Activated CD4-positive, CD25-positive, alpha-beta regulatory T cell treated with anti-CD3 and anti-CD28 coated beads, Interleukin-2, amount 50 U/mL, for 72 hours (primary cell): ENCODE measurements at regions not wholly inside any gene's neighbourhood (a gene's known extent, or its start where the extent isn't known, plus 50 kb on each side); places are given as distances from the start of the nearest gene placed in this dataset.

Experiments
- DNase-seq: peaks from one replicate; pipeline ENCODE4 v3.0.0; 2021

DNA sequence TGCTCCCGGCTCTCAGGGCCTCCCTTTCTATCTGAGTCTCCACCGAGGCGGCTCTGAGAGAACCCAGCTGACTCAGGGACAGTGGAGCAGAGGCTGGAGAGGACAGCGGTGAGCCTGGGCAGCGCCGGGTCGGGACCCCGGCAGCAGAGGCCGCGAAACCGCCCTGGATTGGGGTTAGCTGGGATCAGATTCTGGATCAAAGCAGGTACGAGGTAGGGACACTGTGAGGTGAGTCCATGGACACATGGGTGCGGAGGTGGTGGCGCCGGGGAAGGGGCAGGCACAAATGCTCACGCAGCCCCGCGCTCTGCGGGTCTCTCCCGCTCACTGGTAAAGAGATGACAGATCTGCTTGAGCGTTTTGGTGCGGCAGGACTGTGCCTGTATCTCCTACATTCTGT lies 146.4 kb upstream of the GGTLC1 start:
- DNase-seq: no peak

DNA sequence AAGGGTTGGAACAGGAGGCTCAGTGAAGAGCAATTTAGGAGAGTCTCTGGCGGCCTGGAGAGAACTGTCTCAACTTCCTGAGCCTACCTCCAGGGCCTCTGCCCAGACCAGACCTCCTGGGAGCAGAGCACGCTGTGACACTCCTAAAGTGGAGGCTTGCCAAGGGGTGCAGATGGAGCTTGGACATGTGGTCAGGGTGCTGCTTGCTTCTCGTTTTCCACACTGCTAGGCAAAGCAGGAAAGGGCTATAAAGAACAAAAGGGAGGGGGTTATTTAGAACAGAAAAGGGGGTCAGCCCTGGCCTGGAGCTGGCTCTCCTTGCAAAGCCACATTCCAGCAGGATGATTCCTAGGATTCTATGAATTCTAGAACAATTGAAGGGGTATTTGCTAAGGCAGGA lies 145.7 kb upstream of the GGTLC1 start:
- no peak for DNase-seq

DNA sequence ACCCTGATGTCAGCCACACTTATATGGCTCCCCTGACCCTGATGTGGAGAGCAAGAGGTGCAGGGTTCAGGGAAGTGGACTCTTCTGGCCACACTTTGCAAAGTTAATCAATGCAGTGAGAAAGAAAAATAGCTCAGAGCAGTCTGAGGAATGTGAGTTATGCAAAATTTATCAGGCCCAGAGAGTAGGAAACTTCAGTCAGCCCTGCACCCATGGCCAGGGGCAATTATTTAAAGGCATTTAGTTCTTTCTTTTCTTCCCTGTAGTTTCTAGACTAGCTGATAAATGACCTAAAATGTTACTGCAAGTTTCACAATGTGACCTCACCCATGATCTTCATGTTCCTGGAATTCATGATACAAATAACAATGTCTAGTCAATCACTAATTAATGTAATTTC lies 143.7 kb upstream of the GGTLC1 start:
- no peak for DNase-seq

DNA sequence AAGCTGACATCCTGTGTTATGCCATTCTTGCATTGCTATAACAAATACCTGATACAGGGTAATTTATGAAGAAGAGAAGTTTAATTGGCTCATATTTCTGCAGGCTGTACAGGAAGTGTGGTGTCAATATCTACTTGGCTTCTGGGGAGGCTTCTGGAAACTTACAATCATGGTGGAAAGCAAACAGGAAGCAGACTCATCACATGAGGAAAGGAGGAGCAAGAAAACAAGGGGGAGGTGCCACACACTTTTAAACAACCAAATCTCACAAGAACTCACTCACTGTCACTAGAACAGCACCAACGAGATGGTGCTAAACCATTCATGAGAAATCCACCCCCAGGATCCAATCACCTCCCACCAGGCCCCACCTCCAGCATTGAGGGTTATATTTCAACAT lies 143.1 kb upstream of the GGTLC1 start:
- DNase-seq: no peak

DNA sequence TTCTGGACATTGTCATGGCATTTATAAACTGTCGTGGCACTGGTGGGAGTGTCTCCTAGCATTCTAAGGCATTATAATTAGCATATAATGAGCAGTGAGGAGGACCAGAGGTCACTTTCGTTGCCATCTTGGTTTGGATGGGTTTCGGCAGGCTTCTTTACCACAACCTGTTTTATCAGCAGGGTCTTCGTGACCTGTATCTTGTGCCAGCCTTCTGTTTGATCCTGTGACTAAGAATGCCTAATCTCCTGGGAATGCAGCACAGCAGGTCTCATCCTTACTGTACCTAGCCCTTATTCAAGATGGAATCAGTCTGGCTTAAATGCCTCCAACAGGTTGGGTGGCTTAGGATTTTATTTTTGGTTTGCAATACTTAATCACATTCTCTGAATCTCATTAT lies 142.7 kb upstream of the GGTLC1 start:
- DNase-seq: no peak

DNA sequence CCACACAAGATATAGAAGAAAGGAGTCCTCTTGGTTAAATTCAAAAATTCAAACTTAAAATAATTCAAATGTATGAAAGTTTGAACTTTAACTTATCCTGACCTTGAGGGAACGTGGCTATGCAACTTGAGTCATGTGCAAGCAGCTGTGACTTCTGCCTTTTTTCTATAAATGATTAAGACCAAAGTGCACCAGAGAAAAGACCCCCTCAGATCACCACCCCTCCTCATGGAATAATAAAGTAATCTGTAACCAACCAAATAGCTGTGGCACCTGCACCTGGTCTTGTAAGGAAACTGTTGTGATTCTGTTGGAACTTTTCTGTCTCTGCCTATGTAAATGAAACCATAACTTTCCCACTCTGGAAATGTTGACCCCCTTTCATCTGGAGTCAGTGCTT lies 141.1 kb upstream of the GGTLC1 start:
- DNase-seq: no peak

DNA sequence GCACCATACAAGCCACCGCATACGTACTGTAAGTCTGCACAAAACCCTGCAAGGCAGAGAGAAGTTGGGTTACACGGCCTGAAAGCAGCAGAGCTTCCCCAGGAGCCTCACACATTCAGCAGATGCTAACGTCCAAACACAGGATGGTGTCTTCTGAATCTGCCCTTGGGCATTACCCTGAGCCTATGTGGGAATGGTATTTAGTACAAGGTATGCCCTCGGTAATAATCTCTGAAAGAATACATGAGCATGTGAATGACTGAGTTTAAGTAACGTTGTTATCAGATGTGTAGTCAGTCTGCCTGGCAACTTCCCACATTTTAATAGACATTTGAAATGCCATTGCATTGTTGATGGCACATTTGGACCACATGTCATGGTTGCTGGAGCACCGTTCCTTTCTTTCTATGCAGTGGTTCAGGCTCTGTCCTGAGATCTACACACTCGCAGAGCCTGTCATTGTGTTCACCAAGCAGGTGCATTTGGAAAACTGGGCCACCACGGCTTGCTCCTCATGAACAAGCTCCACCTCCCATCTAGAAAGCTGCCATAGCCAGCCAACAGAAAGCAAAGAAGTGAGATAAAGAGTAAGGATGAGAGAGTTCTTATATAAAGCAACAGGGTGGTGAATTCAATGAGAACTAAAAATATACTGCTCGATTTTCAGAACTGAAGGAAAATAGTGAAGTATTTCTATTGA lies 136.5 kb upstream of the GGTLC1 start:
- no peak for DNase-seq

DNA sequence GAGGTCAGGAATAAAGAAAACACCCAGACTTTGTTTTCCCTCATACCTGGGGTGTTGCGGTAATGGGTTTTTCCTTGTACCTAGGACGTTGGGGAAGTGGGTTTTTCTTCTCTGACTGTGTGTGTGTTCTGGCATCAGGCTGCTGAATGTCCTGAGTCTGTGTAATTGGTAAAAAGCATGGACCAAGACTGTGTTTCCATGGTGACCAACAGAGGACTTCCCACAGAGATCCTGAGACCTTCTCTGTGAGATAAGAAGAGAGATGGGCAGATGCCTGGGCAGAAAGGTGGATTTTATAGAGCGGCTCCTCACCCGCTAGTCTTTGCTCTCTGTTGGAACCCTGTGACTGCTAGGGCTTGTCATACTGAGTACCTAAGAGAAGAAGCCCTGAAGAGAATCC lies 135.4 kb upstream of the GGTLC1 start:
- DNase-seq: no peak

DNA sequence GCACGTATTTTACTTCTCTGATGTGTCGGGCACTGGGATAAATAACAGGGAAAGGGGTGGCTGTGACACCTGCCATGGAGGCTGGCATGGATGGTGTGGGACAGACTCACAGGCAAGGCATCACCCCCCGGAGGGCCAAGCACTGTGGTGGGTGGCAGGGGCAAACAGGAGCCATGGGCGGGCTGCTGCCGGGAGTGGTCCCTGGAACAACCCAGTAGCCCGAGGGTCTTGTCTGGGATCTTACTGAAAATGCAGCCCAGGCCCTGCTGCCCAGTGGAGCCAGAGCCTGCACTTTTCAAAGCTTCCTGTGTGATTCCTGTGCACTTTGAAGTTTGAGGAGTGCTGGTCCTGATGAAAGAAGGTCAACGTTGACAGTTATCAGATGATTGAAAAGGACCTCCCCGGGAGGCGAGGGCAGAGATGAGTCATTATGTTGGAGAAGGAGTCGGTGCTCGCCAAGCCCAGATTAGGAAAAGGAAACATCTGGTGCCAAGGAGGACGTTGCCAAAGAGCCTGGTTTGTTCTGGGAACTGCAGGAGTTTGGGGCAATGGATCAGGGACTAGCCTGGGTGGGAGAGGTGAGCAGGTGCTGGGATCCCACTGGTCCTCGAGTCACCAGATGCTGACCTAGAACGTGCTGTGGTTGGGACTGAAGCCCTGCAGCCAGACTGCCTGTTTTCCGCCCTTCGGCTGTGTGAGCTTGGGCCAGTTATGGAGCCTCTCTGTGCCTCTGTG lies 130.0 kb upstream of the GGTLC1 start:
- no peak for DNase-seq

DNA sequence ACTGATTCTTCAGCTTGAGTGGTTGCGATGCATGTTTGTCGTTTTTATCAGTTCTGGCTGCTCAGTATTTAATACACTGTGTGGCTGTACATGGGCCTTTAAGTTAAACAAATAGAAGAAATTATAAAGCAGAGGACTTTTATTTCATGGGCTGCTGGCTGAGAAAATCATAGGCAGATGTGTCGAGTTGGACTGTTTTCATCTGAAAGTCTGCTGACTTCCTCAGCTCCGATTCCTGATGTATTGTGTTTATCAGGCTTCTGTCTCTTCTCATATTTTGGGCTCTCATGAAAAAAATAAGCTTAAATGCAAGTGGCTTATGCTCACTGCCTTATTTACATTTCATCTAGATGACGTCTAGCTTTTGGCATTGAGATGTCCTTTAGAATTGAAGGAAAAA lies 129.5 kb upstream of the GGTLC1 start:
- no peak for DNase-seq

DNA sequence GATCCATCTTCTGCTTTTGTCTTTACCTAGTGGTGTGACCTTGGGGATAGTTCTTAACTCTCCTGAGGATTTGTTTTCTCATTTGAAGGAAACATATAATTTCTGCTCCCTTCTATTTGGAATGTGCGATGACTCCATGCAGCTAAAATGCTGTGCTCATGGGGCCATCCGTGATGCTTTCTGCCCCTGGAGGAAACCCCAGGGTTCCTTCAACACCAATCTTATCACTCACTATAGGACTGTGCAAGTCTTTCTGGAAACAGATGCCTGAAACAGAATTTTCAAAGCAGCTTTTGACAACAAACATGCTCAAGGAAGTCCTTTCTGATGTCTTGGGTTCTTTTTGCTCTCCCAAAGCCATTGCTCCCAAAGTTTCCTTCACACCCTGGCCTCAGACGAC lies 128.8 kb upstream of the GGTLC1 start:
- DNase-seq: no peak

DNA sequence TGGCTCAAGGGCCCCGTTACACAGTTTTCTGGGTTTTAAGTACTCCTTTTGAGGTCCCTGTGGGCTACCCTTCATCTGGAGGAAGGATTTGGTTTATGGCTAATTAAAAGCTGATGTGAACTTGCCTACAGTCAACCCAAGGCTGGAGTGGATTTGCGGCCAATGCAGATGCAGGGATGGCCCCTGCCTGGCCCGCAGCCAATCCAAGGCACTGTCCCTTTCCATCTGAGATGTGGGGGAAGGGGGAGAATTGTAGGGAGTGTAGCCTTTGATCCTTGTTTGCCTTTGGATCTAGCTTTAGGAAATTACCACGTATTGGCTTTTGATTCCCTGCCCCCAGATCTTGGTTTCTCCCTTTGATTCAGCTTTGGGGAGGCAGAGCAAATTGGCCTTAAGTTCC lies 128.0 kb upstream of the GGTLC1 start:
- DNase-seq: no peak

DNA sequence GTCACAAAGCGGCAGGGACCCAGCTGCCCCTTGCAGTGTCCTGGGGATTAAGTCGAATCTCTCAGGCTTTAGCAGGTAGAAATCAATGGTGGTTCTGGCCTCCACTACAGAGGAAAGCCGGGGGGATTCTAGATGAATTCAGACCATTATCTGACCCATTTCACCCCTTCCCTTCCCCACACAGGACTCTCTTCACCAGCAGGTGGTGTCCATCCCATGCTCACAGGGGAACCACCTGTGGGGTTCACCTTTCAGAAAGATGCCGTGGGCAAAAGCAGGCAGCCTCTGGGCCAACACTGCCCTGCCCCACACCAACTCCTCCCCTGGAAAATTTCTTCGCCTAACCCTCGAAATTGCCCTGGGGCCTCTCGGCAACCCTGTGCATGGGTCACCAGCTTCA lies 123.8 kb upstream of the GGTLC1 start:
- DNase-seq: no peak

DNA sequence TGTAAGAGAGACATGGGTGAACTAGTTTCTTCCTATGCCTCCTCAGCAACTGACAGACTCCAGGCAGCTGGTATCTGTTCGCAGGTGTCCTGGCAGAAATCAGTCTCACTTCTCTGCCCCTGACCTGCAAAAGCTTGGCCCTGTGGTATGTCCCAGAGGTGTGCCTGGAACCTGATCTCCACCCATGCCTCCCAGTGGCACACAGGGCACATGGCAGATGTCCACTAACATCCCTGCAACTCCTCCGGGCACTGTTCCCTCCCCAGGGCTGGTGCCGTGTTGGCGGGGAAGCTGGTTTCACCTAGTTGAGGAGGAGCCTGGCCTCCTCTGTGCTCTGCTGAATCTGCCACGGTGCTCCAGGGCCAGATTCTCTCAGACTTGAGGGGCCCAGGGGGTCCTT lies 123.3 kb upstream of the GGTLC1 start:
- no peak for DNase-seq

DNA sequence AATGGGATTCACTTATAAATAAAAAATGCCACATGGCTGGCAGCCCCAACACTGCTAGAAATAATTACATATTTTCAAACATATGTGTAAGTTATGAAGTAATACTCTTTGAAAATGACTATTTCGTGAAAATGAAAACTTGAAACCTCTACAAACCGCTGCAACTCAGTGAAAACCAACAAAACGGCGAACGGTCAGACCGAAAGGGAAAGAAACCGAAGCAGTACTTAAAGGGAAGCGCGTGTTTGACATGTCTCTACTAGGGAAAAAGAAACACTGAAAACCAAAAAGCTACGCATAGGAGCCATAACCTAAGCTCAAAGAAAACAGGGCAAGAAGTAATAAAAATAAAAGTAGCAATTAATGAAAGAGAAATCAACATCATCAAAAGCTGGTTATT lies 121.0 kb upstream of the GGTLC1 start:
- no peak for DNase-seq

DNA sequence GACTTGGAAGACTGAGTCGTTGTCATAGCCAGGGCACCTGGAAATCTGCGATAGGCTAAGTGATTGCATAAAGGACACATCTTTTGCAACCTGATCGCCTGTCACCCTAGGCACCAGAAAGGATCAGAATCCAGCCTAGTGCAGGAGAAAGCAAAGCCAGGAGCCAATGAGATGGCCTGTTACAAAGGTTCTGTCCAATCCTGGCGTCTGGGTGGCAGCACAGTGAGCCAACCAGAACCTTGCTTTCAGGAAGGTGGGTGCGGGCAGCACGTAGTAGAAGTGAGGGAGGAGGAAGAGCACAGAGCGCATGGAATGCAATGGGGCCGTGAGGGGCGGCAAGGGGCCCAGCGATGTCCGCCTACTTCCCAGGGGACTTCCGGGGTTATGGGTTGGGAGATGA lies 120.4 kb upstream of the GGTLC1 start:
- no peak for DNase-seq

DNA sequence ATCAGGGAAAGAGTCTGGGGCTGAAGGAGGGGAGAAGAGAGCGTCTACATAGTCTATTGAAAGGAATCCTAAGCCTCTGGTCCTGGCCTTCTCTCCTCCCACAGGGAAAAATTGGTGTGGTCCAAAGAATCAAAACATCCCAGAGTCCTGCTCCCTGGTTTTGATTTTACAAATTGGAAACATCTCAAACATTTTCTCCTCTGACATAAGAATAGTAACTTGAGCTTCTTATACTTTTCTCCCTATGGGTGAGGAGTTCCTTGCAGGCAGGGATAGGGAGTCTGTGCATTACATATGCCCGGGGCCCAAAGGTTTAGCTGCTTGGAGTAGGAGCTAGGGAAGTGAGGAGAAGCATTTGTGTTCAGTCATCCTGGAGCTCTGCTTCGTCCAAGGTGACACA lies 120.0 kb upstream of the GGTLC1 start:
- no peak for DNase-seq

DNA sequence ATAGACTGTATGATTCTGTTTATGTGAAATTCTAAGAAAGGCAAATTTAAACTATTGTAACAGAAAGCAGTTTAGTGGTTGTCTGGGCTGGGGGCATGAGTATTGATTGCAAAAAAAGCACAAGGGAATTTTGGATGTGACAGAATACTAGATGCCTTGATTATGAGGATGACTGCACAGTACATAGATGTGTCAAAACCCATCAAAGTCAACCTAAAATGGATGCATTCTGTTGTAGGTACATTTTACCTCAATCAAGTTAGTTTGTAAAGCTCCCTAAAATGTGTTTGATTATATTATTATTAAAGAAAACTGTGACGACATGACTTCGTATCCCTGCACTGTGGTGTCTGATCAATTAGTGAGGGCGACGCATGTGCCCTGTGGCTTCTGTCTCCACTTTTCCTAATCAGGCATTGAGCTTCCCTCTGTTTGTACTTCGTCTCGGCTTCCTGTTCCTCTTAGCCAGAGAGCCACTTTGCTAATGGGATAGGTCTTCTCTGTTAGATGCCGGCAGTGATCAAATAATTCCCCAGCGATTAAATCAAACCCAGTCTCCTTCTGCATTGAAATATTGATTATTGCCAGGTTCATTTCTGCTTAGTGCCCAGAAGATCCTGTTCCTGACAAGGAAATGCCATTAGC lies 118.3 kb upstream of the GGTLC1 start:
- no peak for DNase-seq

DNA sequence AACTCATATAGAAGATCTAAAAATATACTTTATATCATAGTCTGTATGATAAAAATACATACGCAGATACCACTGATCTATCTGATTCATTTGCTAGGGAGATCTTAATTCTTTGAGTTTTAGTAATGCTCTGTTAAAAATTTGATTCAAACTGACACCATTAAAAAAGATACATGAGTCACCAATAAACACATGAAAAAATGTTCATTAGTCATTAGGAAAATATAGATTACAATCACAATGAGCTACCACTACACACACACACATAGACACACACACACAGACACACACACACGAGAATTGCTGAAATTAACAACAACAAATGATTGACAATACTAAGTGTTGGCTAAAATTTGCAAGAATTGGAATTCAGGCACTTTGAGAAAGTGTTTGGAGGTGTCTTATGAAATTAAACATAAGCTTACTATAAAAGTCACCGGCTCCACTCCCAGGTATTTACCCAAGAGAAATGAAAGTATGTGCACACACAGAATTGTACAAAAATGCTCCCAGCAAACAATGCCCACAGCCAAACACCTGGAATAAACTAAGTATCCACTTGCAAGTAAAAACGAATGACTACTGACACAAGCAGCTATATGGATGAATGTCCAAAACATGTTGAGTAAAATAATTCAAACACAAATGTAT lies 117.7 kb upstream of the GGTLC1 start:
- no peak for DNase-seq

DNA sequence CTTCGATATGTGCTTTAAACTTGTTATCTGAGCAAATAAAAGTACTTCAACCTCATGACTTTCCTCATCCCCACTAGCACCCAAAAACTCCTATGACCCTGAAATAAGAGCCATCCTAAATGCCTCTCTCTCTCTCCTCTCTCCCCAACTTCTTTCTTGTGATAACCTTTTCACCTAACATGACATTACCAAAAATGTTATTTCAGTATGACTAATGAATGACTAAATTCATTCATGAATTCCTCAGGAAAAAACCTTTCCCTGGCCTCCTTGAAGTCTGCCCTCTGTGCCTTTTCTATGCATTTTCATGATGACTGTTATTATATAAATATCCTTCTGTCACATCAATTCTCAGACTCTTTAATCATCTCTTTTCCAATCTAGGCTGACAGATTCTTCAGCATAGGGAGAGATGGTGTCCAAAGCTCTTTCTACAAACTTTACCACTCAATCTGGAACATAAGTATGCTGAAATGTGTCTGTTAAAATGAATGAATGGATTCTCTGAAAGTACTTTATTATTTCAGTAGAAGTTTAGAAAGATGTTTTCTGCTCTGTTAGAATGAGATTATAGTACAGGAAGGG lies 114.3 kb upstream of the GGTLC1 start:
- DNase-seq: no peak

DNA sequence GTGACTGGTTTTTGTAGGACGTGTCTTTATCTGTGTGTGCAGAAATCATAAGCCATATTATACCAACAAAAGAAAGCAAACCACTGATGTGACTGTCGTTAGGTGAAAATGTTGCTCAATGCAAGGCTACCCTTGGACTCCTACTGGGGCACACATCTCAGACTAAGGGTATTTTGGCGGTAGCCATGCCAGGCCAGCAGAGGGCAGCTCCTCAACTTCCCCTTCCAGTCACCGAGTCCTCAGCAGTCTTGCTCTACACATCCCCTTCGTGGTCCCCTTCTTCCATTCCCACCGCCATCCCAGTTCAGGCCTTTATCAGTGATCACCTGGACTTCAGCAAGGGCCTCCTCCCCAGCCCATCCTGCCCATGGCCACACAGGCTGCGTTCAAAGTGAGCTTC lies 113.7 kb upstream of the GGTLC1 start:
- DNase-seq: no peak

DNA sequence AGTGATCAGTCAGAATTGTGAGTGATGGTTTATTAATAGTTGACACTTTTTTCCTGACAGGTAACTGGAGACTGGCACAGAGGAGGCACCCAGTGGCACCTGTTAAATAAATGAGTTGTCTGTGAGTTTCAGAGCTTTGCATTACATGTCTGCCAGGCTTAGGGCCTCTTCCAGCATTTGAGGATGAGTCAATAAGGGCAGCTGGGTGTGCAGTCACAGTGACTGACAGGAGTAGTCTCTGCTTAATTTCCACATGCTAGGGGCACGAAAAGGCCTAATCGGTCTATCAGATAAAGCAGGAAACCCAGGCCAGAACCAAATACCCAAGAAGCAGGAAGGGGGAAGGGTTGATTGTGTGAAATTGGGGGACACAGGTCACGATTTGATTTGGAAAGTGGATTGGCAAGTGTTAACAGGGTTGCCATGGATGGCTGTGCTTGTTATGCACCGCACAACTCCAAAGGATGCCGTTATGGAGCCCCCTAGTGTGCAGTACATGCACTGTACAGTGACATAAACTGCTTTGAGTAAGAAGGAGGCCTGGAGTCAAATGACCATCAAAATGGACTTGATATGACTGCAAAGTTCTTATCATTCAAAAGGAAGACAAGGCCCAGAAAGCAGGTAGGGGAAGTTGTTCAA lies 111.9 kb upstream of the GGTLC1 start:
- peak; percentile 34 for DNase-seq

DNA sequence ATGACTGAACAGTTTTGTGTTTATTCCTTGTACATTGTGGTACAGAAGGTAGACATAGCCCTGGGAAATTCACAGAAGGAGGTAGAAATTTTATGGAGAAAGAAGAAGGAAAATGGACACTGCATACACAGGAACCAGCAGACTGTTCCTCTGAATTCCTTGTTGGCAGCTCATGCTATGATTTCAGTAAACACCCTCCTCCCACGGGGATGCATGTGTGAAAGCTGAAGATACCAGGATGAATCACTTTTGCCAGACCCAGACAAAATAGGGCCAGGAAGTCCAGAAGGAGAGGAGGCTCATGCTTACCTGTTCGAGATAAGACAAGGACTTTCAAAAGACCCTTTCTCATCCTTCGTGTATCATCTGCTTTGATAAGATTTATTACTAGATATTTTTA lies 110.3 kb upstream of the GGTLC1 start:
- no peak for DNase-seq
